GM21723 (cell line): ENCODE measurements at regions not wholly inside any gene's neighbourhood (a gene's known extent, or its start where the extent isn't known, plus 50 kb on each side); places are given as distances from the start of the nearest gene placed in this dataset.
"Not testable (repeated sequence)": the region's sequence is repeated elsewhere in the genome, so short reads cannot be mapped to it uniquely, and the experiment has no call there.

ENCODE experiments used
- ATAC-seq: cut with Tn5 transposase; IDR thresholded peaks from one replicate; pipeline ENCODE4 v1.9.1; 2021; ENCODE audit warnings: mild to moderate bottlenecking, moderate library complexity; ENCODE audit not compliant: unreplicated experiment

DNA sequence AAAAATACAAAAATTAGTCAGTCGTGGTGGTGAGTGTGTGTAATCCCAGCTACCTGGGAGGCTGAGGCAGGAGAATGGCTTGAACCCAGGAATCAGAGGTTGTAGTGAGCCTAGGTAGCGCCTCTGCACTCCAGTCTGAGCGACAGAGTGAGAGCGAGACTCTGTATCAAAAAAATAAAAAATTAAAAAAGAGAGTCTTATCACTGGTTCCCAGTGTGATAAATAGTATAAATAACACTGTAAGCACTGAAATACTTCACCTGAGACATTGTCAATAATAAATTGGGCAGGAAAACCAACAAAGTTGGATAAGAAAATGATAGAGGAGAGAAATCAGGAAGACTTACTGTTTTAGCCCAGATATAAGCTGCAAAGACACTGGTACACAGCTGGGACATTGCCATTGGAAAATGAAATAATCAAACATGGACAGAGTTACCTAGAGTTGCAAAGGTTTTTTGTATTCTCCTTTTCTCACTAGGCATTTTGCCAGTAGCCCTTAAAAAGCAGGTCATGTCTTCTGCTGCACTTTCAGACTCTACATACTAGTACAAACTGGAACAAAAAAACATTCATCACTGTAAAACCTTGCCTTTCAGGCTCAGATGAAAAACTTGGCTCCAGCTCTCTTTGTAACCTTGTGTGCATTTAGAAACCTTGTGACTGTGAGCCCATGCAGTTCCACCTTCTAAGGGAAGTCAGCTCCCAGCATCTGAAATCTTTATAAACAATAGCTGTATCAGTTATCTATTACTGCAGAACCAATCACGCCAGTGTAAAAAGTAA lies 55.0 kb upstream of the PPP1R2C start:
- ATAC-seq, result no peak

DNA sequence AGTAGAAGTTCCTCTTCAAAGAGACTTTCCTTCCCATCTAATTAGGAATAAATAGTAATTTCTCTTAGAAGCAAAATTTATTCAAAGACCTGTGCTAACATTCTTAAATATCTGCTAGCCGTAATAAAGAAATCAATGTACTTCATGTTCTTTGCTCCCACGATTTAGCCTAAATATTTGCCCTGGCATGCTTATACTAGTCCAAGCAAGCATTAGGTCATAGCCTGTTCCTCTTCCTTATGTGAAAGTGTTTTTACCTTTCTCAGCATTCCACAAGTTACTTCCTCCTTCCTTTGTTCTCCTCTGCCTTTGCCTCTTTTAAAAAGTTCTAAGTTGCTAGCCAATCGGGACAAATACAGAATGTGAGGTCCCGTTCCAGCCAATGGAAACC lies 55.6 kb upstream of the PPP1R2C start:
- ATAC-seq, result not testable (repeated sequence)

DNA sequence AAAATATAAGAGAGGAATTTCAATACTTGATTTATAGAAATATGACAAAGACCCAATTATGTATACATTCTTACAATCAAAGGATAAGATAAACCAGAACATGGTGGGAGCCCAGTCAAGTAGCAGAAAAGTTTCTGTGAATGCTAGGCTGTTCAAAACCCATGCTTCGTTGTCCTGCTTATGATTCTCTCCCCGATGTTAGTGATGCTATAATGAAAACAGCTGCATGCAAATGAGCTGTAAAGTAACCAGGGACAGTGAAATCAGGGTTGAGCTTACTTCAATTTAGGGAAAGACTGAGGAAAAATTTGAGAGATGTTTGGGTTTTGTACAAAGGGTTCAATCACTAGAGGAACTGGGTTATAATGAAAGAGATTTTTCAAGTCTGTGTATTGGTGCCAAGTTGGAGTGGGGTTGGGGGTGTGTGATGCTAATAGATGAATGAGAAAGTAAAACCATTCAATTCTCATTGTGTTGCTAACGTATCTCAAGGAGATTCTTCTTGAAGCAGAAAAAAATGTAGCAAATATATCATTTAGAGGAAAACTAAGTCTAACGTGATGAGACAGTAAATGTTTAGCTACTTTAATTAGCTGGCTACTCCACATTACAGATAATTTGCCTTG lies 59.3 kb upstream of the PPP1R2C start:
- ATAC-seq, result no peak

DNA sequence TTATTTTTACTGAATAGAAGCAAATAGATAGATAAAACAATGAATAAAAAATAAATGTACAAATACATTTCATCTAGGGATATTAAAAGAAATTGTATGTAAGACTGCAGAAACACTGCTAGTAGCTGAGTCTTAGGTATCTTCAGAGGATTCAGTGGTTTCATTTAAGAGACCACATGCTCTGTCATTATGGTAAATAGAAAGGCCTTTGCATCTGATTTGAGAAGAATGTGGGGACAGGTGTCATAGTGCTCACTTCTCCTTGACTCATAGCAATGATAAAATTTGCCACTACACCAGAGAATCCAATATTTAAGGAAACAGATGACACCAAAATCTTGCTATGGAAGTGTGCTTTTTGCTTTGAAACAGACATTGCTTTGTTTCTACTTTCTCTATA lies 59.8 kb upstream of the PPP1R2C start:
- ATAC-seq, result no peak

DNA sequence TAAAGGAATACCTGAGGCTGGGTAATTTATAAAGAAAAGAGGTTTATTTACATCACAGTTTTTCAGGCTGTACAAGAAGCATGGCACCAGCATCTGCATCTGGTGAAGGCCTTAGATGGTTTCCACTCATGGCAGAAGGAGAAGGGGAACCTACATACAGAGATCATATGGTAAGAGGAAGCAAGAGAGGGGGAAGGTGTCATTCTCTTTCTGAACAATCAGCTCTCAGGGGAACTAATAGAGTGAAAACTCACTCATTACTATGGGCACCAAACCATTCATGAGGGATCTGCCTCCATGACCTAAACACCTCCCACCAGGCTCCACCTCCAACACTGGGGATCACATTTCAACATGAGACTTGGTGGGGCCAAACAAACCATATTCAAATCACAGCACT lies 61.7 kb upstream of the PPP1R2C start:
- ATAC-seq, result no peak

DNA sequence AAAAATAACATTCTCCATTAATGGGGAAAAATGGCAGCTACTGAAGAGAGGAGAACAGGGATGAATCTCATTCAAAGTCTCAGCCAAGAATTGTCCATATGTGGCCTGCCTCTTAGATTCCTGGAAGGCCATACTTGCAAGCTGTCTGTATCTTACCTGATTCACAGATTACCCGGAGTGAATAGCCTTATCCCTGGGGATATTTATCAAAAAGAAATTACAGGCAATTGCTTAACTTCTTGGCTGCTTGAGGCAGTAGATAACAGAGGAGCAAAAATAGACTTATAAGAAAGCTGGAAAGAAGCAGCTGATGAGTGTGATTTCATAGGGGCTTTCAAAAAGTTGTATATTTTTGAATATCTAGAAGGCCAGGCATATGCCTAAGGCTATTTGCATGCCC lies 68.8 kb upstream of the PPP1R2C start:
- ATAC-seq, result no peak

DNA sequence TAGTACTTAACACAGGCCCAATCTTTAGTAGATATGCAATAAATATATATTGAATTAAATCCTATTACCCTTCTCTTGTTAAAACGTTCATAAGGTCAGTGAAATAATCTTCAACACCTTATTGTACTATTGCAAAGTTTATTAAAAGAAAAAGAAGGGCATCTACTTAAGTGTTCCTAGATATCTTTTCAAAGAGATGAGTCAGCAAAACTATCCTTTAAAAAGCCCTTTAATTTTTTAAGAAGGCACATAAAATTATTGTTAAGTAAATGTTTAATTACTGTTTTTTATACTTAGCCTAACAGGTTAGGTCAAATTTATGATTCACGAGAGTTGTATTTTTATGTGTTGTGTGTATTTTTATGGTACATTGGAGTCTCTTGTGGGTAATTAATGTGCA lies 77.3 kb upstream of the PPP1R2C start:
- ATAC-seq, result no peak

DNA sequence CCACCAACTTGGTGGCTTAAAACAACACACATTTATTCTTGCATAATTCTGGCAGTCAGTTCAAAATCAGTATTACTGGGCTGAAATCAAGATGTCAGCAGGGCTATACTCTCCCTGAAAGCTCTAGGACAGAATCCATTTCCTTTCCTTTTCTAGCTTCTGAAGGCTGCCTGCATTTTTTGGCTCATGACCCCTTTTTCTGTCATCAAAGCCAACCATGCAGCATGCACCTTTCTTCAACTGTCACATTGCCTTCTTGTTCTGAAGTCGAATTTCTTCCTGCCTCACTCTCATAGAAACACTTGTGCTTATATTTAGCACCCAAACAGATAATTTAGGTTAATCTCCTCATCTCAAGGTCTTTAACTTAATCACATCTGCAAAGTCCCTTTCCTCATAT lies 79.8 kb upstream of the PPP1R2C start:
- ATAC-seq, result no peak

DNA sequence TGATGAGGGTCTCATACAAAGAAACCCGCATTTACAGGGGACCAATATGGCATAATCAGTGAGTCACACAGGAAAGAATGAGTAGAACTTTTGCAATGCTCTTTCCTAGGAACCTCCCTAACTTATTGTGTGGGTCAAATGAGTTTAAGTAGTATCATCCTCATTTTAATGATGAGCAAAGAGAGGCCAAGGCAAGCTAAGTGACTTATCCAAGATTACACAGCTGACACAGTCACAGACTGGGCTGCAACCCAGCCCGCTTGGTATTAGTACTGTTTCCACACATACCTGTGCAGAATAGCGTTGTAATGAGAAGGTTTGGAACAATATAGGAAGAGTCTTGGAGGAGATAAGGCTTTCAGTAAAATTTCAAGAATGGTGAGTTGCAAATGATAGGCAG lies 91.0 kb upstream of the PPP1R2C start:
- ATAC-seq, result no peak

DNA sequence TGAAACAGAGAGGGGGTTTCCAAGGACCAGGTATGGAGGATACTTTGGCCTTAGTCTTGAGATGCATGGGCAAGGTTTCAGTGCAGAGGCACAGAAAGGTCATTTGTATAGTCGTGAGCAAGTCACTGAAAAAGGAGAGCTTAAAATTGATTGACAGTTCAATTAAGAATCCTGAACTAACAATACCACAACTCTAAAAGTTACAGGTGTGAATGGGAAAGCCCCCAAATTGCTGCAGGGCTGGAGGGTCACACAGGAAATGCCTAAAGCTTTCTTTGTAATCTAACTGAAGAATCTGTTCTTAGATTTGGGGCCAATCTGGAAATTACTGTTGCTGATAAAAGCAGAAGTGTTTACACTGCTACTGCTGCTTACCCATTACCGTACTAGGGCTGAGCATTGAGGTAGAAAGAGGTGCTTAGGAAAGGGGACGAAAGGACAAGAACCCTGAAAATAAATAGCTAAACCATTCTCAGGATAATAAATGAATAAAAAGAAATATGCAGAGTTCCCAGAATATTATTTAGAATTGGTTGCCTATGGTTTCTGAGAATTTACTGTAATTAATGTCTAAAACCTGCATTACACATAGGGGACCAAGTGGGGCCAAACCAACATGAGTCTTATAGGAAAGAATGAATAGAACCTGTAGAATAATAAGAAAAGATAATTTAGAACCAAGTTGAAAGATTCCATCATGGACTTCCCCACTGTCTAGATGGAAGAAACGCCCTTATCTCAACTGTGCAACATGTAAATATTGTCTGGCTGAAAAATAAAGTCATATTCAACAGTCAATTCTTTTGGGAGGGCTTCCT lies 91.9 kb upstream of the PPP1R2C start:
- peak; percentile 82 for ATAC-seq

DNA sequence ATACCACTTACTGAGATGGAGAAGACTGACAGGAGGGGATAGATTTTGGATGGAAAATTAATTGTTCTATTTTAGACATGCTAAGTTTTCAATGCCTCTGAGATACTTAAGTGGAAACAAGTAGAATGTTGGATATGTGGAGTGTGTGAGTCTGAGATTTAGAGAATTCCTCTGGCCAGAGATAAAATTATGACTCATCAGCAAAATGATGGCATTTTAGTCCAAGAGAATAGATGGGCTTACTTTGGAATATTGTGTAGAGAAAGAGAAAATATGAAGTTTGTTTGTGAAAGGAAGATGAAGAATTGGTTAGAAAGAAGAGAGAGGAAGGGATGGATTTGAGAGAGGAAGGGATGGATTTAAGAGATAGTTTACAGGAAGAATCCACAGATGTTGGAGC lies 108.6 kb upstream of the PPP1R2C start:
- no peak for ATAC-seq

DNA sequence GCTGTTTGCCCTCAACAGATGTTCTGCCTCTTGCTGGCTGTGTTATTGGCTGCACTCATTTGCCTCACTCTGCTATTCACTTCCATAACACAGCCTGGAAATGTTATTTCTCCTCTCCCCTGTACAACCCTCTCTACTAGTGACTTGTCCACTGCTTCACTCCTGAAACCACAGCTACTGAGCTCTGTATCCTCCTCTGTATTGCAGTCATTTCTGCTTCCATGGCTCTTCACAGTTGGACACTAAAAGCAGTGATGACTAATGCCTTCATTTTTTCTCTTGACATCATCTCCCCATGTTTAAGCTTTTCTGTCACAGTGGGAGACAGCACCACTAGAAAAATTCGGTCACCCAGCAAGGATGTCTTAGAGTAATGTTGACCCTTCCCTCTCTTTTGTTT lies 123.0 kb upstream of the PPP1R2C start:
- ATAC-seq, result no peak

DNA sequence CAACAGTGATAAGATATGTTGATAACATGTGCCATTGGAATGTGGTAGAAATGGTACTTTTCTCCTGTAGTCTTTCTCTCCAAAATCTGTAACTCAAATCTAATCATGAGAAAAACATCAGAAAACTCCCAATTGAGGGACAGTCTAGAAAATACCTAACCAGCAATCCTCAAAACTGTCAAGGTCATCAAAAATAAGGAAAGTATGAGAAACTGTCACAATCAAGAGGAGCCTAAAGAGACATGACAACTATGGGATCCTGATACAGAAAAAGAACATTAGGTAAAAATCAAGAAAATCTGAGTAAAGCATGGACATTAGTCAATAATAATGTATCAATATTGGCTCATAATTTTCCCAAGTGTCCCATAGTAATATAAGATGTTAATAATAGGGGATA lies 124.5 kb upstream of the PPP1R2C start:
- ATAC-seq, result no peak

DNA sequence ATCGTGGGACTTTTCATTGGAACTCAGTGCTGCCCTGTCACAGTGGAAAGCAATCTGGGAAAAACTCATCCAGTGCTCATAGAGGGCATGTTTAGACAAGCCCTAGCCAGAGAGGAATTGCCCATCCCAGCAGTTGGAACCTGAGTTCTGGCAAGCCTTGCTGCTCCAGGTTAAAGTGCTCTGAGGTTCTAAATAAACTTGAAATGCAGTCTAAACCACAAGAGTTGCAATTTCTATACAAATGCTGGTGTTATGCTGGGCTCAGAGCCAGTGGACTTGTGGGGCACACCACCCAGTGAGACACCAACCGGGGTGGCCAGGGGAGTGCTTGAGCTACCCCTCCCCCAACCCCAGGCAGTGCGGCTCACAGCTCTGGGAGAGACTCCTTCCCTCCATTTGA lies 142.8 kb upstream of the PPP1R2C start:
- ATAC-seq, result no peak

DNA sequence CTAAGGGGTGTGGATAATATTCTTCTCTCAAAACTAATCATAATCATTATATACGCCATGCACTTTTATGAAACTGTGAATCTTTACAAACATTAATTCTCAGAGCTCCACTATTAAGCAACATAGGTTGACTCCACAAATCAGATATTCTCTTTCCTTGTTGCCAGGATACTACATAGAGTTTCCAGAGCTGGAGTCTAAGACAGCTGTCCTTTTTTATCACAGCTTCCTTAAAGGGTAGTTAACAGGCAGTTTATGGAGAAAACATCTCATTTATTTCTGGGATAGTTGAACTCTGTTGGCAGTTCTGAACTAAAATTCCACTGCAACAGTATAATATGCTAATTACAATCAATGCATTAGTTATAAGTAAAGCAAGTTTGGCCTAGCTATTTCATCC lies 152.1 kb upstream of the PPP1R2C start:
- no peak for ATAC-seq

DNA sequence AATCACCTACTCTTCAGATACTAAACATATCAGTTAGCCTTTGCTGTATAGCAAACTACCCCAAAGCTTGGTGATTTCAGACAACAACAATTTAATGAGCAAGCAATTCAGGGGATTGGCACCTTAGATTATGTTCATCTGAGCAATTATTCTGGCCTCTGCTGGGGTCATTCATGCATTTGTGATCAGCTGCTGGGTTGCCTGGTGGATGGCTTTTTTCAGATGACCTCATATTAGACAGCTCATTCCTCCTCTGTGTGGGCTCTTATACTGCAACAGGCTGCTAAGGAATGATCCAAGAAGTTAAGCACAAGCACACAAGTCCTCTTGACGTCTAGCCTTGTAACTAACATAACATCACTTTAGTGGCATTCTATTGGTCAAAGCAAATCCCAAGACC lies 153.0 kb upstream of the PPP1R2C start:
- no peak for ATAC-seq

DNA sequence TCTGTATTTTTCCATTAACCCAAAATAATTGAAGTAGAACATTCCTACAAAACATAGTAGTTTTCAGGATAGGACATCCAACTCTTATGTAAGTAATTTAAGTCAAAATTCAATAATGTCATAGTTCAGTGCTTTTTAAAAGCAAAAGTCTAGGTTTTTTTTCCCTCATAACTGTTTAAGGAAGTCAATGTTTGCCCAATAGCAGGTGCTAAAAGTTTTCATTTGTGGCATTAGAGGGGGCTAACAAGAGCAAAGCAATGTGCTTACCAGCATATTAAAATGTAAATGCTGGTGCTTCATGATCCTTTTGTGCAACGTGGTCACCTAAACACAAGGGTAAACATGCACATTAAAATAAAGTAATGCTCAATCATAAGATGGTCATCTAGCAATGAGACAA lies 155.2 kb upstream of the PPP1R2C start:
- no peak for ATAC-seq

DNA sequence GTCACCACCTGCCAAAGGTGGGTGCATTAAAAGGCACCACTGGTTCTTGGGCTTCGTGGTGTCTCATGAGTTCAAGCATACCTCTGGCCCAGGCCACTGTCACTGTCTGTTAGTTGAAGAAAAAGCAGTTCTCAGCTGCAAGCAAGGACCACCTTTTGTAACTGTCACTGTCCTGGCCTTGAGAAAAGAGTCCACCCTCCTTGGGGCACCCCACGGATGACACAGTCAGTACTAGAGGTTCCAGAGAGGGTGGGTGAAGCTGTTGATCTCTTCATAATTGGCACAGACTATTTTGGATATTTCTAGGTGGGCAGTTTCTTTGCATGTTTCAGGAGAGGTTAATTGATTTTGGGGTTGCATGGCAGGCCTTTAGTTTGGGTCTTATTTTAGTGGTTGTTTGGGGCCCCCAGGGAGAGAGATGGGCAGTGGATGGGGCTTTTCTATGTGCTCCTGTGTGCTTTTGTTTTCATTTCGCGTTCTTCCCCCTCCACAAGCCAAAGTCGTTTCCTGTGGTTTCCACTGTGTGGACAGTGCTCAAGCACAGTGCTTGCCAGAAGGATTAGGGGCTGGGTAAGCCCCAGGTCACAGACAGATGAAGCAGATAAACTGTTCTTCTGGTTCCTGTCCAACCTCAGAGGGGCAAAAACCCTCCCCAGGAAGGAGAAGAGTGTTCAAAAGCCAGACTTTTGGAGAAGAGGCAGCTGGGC lies 156.2 kb upstream of the PPP1R2C start:
- ATAC-seq, result peak; percentile 97

DNA sequence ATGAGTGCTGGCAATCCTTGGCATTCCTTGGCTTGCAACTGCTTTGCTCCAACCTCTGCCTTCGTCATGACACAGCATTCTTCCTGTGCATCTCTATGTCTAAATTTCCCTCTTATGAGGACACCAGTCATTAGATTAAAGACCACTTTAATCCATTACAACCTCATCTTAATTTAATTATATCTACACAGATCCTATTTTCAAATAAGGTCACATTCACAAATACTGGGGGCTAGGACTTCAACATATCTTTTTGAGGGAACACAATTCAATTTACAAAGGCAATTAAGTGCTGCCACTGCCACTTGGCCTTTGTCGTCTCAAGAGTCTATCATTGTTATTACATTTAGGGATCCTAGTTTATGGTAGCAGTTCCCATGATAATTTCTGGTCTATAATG lies 163.7 kb upstream of the PPP1R2C start:
- no peak for ATAC-seq

DNA sequence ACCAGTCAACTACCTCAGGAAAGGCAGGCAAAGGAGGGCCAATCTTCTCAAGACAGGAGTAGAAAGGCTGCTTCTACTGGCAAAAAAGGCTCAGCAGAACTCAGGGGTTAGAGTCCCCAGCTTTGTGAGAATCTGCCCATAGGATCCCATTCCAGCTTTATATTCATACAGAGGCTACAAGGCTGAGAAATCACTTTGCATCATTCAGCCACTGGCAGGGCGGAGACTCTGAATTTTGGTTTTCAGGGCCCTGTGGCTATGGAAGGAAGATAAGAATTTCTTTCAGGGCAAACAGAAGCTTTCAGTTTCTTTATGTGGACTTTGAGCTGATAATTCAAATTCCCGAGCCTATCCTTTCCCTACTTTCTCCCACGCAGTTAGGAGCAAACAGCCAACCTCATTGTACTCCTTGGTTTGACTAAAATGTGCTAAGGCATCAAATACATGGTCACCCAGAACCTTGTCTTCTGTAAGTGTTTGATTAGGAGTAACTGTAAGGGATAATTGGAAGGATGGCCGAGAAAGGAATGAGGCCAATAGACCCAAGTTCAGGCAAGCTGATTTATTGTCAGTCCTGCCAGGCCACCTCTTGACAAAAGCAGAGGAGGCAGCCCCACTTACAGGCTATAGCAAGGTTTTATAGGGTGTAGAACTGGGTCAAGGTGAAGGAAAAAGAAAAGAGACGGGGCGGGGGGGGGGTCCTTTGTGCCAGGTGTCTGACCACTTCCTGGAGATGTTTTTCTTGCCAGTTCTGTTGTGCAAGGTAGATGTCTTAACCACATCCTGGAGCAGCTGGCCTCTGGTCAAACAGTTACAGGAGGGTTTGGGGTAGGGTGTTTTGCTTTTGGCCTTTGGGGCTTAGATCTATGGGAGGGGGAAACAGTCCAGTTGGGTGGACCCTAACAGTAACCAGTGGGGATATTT lies 165.3 kb upstream of the PPP1R2C start:
- peak; percentile 74 for ATAC-seq
